IMR-90 (cell line): ENCODE measurements at regions not wholly inside any gene's neighbourhood (a gene's known extent, or its start where the extent isn't known, plus 50 kb on each side); places are given as distances from the start of the nearest gene placed in this dataset.

Experiments used
- ATAC-seq: fragments of 200-7000 bp; cut with Tn5 transposase; 2 replicates; pipeline ENCODE4 v1.9.1; 2020; ENCODE audit warnings: low read depth, mild to moderate bottlenecking, moderate library complexity
- BruUV-seq: library from RNA; stranded (reverse); fragments of 400-500 nt; replicated peaks from 2 replicates; lab custom pipeline; 2021; lab: Mats Ljungman, UMichigan
- CTCF ChIA-PET: fragments of 300-600 bp; formaldehyde crosslinking; extraction: SDS; loops from one replicate; lab custom pipeline; 2021; ENCODE audit warnings: antibody characterized with exemption; lab: Yijun Ruan, JAX
- POLR2A ChIA-PET: fragments of 300-600 bp; sonication (Branson Sonifier 250); formaldehyde crosslinking; loops from one replicate; lab custom pipeline; 2022; ENCODE audit warnings: antibody characterized with exemption; ENCODE audit not compliant: unreplicated experiment; lab: Charles Lee
- DNase-seq: peaks from one replicate; pipeline ENCODE4 v3.0.0; 2013
- H2AFZ ChIP-seq: replicated peaks from 2 replicates; pipeline ENCODE3; 2013; ENCODE audit warnings: low read length, mild to moderate bottlenecking; ENCODE audit not compliant: poor library complexity
- H2AK5ac ChIP-seq: 2 replicates; pipeline ENCODE4 v1.6.1; 2013; ENCODE audit warnings: low read depth, low read length, inconsistent platforms
- H2AK9ac ChIP-seq: replicated peaks from 2 replicates; pipeline ENCODE3; 2013; ENCODE audit warnings: mild to moderate bottlenecking, low read depth, low read length, moderate library complexity; ENCODE audit not compliant: poor library complexity
- H2BK120ac ChIP-seq: 2 replicates; pipeline ENCODE4 v1.6.1; 2013; ENCODE audit warnings: low read depth, low read length, inconsistent platforms
- H2BK15ac ChIP-seq: 3 replicates; pipeline ENCODE4 v1.6.1; 2013; ENCODE audit warnings: low read depth, low read length, inconsistent platforms
- H2BK20ac ChIP-seq: 2 replicates; pipeline ENCODE4 v1.6.1; 2013; ENCODE audit warnings: low read depth, mild to moderate bottlenecking, inconsistent platforms, low read length, moderate library complexity
- H2BK5ac ChIP-seq: 2 replicates; pipeline ENCODE4 v1.6.1; 2013; ENCODE audit warnings: mild to moderate bottlenecking, low read depth, low read length, inconsistent platforms; ENCODE audit not compliant: poor library complexity, severe bottlenecking
- H3K14ac ChIP-seq: replicated peaks from 2 replicates; pipeline ENCODE4 v1.6.1; 2013; ENCODE audit warnings: low read depth, low read length, inconsistent platforms
- H3K18ac ChIP-seq: 2 replicates; pipeline ENCODE4 v1.6.1; 2013; ENCODE audit warnings: low read depth, low read length, control low read depth
- H3K23ac ChIP-seq: 2 replicates; pipeline ENCODE4 v1.6.1; 2013; ENCODE audit warnings: low read depth, low read length, inconsistent platforms
- H3K27ac ChIP-seq: 2 replicates; pipeline ENCODE4 v1.5.1; 2013; ENCODE audit warnings: mild to moderate bottlenecking, control low read depth, low read length; ENCODE audit not compliant: insufficient read depth
- H3K27me3 ChIP-seq: 2 replicates; pipeline ENCODE4 v1.6.1; 2013; ENCODE audit warnings: low read length; ENCODE audit not compliant: control insufficient read depth, insufficient read depth
- H3K36me3 ChIP-seq: 2 replicates; pipeline ENCODE4 v1.6.1; 2013; ENCODE audit warnings: low read length, mixed read lengths; ENCODE audit not compliant: control insufficient read depth, insufficient read depth
- H3K4ac ChIP-seq: 2 replicates; pipeline ENCODE4 v1.6.1; 2013; ENCODE audit warnings: low read depth, low read length, inconsistent platforms
- H3K4me1 ChIP-seq: 2 replicates; pipeline ENCODE4 v1.6.1; 2013; ENCODE audit warnings: low read length, mixed read lengths; ENCODE audit not compliant: control insufficient read depth, insufficient read depth
- H3K4me2 ChIP-seq: 2 replicates; pipeline ENCODE4 v1.6.1; 2013; ENCODE audit warnings: low read depth, mild to moderate bottlenecking, control low read depth, low read length, moderate library complexity
- H3K4me3 ChIP-seq: 2 replicates; pipeline ENCODE4 v1.5.1; 2013; ENCODE audit warnings: low read depth, mild to moderate bottlenecking, control low read depth, low read length, moderate library complexity; ENCODE audit not compliant: insufficient read depth
- H3K56ac ChIP-seq: 2 replicates; pipeline ENCODE4 v1.6.1; 2013; ENCODE audit warnings: low read length, inconsistent platforms; ENCODE audit not compliant: insufficient read depth; ENCODE audit errors: extremely low read depth
- H3K79me1 ChIP-seq, 2 experiments: 2 replicates each; pipeline ENCODE4 v1.6.1; 2013; ENCODE audit warnings: low read length in 2 of 2, inconsistent platforms in 1 of 2, low read depth in 1 of 2
- H3K9ac ChIP-seq: 2 replicates; pipeline ENCODE4 v1.6.1; 2013; ENCODE audit warnings: low read depth, low read length, control low read depth
- H3K9me1 ChIP-seq: 2 replicates; pipeline ENCODE4 v1.6.1; 2013; ENCODE audit warnings: low read length, inconsistent platforms; ENCODE audit not compliant: insufficient read depth
- H3K9me3 ChIP-seq: 2 replicates; pipeline ENCODE4 v1.6.1; 2013; ENCODE audit warnings: low read length; ENCODE audit not compliant: control insufficient read depth, insufficient read depth
- H4K20me1 ChIP-seq: 2 replicates; pipeline ENCODE4 v1.6.1; 2013; ENCODE audit warnings: low read length, inconsistent platforms; ENCODE audit not compliant: insufficient read depth
- H4K5ac ChIP-seq: 2 replicates; pipeline ENCODE4 v1.6.1; 2013; ENCODE audit warnings: mild to moderate bottlenecking, low read depth, low read length, control low read depth
- H4K8ac ChIP-seq, 2 experiments: 2 replicates each; pipeline ENCODE4 v1.6.1; 2013; ENCODE audit warnings: low read depth in 2 of 2, low read length in 2 of 2, control low read depth in 1 of 2, inconsistent platforms in 1 of 2
- H4K91ac ChIP-seq: 2 replicates; pipeline ENCODE4 v1.6.1; 2013; ENCODE audit warnings: low read depth, low read length, inconsistent platforms; ENCODE audit not compliant: insufficient read depth
- BHLHE40 ChIP-seq: fragments of 150-350 bp; IDR thresholded peaks from 2 replicates; pipeline ENCODE4 v1.6.1; 2016; ENCODE audit warnings: mild to moderate bottlenecking, low read depth, low read length
- CHD1 ChIP-seq: IDR thresholded peaks from 2 replicates; pipeline ENCODE4 v1.6.1; 2012; ENCODE audit warnings: low read depth, low read length, improper control_type of control experiment
- ELK1 ChIP-seq: fragments of 150-350 bp; IDR thresholded peaks from 2 replicates; pipeline ENCODE4 v1.6.1; 2016; ENCODE audit warnings: low read depth, mild to moderate bottlenecking, low read length, moderate library complexity, borderline replicate concordance
- FOS ChIP-seq: fragments of 150-350 bp; IDR thresholded peaks from 2 replicates; pipeline ENCODE4 v1.6.1; 2016; ENCODE audit warnings: low read depth, low read length
- MAFK ChIP-seq: IDR thresholded peaks from 2 replicates; pipeline ENCODE4 v1.6.1; 2012; ENCODE audit warnings: low read depth, low read length, improper control_type of control experiment
- NFE2L2 ChIP-seq: fragments of 150-350 bp; IDR thresholded peaks from 2 replicates; pipeline ENCODE4 v1.6.1; 2016; ENCODE audit warnings: low read depth, mild to moderate bottlenecking, low read length
- RCOR1 ChIP-seq: IDR thresholded peaks from 2 replicates; pipeline ENCODE4 v1.6.1; 2012; ENCODE audit warnings: mild to moderate bottlenecking, low read length, improper control_type of control experiment; ENCODE audit not compliant: insufficient replicate concordance
- USF2 ChIP-seq: fragments of 150-350 bp; IDR thresholded peaks from 2 replicates; pipeline ENCODE4 v1.6.1; 2017; ENCODE audit warnings: mild to moderate bottlenecking, antibody characterized with exemption, low read length, low read depth
- WGBS, 2 experiments: methylation state at CpG; one replicate each; pipeline versions ENCODE4 v1.1.5 to v1.1.7; 2013; ENCODE audit warnings: missing lambda C conversion rate in 2 of 2; ENCODE audit not compliant: insufficient read length in 1 of 2; ENCODE audit errors: extremely low coverage in 2 of 2; 5-methylcytosine and 5-hydroxymethylcytosine counted together
- dilution Hi-C: fragments of 300-500 bp; cut with HindIII; formaldehyde crosslinking; loops from one replicate; pipeline ENCODE4 v1.14.3; 2018; ENCODE audit warnings: low sequenced_read_pairs; ENCODE audit not compliant: unreplicated experiment
- in situ Hi-C: fragments of 300-500 bp; cut with MboI; formaldehyde crosslinking; loops from 3 replicates; pipeline ENCODE4 v1.14.3; 2019; ENCODE audit warnings: low sequenced_read_pairs, inconsistent platforms, mixed read lengths
- intact Hi-C: fragments of 100-400 bp; cut with micrococcal nuclease; formaldehyde crosslinking; loops from 2 replicates; pipeline ENCODE4 v1.10.0; 2022

- peak; percentile 75 for ATAC-seq
- POLR2A ChIA-PET, result no interaction called here
- H3K9ac ChIP-seq, result no peak overlapping the region
- no TSS peak for BruUV-seq
- H4K5ac ChIP-seq, result no peak overlapping the region
- no peaks in the 10 kb centered on the region for H3K36me3 ChIP-seq
- no peaks in the 10 kb centered on the region for H4K20me1 ChIP-seq
- no peak overlapping the region for H3K4me2 ChIP-seq
- H3K56ac ChIP-seq, result no peak overlapping the region
- no peak overlapping the region for H3K18ac ChIP-seq
- no peak overlapping the region for H2BK120ac ChIP-seq
- no CpG with 5 or more reads among the region's 1 CpG for WGBS, 2 experiments
- peak; percentile 66 for DNase-seq
- H3K23ac ChIP-seq, result no peak overlapping the region
- H3K9me3 ChIP-seq, result no peaks in the 10 kb centered on the region
- in situ Hi-C loops (no loop called here), intact Hi-C loops (no loop called here), dilution Hi-C loops (no loop called here)
- H2AK9ac ChIP-seq, result no peak overlapping the region
- H4K91ac ChIP-seq, result no peak overlapping the region
- H3K4ac ChIP-seq, result no peak overlapping the region
- no peak overlapping the region for H4K8ac ChIP-seq
- TF ChIP-seq RCOR1 (no peak), FOS (peak; percentile 94), MAFK (peak; percentile 33; the same call in 1 of the 2 replicates), CHD1 (no peak), BHLHE40 (peak; percentile 48; the same call in 1 of the 2 replicates), USF2 (no peak), ELK1 (no peak), NFE2L2 (no peak)
- no peak overlapping the region for H3K27ac ChIP-seq
- CTCF ChIA-PET, result no interaction called here
- H3K14ac ChIP-seq, result no peak overlapping the region
- H3K27me3 ChIP-seq, result no peaks in the 10 kb centered on the region
- H3K9me1 ChIP-seq, result no peaks in the 10 kb centered on the region
- no peaks in the 10 kb centered on the region for H3K79me1 ChIP-seq
- no peak overlapping the region for H2BK5ac ChIP-seq
- no peak overlapping the region for H3K4me3 ChIP-seq
- no peak overlapping the region for H2AK5ac ChIP-seq
- no peaks in the 10 kb centered on the region for H3K4me1 ChIP-seq
- H2BK15ac ChIP-seq, result no peak overlapping the region
- H2AFZ ChIP-seq, result no peak overlapping the region
- H2BK20ac ChIP-seq, result no peak overlapping the region
These were observed 93.8 kb upstream of the PLPPR4 start for GRCh38 chr1:99170516-99170915.
